ENCODE measurements at regions not wholly inside any gene's neighbourhood (a gene's known extent, or its start where the extent isn't known, plus 50 kb on each side); places are given as distances from the start of the nearest gene placed in this dataset.
"Not testable (repeated sequence)": the region's sequence is repeated elsewhere in the genome, so short reads cannot be mapped to it uniquely, and the experiment has no call there.

DNA sequence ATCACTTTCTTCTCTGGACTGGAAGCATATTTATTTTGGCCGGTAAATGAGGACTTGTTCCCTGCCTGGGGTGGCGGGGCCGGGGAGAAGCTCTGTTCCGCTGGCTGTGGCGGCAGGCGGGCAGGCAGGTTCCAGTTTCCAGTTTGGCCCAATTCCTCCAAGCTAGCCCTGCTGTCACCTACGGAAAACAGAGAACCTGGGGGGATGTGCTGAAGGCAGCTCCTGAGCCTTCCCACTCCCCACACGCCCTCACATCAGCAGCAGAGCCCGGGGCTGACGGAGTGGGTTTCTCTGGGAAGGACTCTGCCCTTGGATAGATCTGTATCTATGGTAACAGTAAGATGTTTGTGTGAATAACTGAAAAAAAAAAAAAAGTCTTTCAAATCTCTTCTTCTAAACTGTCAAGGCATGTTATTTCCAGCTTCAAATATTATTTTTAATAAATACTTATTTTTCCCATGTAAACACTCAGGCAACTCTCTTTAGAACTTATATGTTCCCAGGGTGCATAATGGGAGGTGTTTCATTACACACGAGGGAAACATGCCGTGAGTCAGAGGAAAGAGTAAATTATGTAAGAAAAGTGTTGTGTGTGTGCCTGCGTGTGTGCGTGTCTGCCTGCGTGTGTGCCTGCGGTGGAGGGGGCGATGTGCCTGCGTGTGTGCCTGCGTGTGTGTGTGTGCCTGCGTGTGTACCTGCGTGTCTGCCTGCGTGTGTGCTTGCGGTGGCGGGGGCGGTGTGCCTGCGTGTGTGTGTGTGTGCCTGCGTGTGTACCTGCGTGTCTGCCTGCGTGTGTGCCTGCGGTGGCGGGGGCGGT, 116.1 kb upstream of the ZNF516 start:
- H3K36me3 ChIP-seq (ENCODE audit: insufficient read depth, low read length), result no peaks in the 10 kb centered on the region
- no peaks in the 10 kb centered on the region for H3K4me1 ChIP-seq (ENCODE audit: insufficient read depth, low read length)
- Mint-ChIP-seq H3K36me3 (no peaks in the 10 kb centered on the region), H3K4me3 (no peak overlapping the region), H3K4me1 (no peaks in the 10 kb centered on the region), H3K27me3 (peaks cover 4 to 12% of the 10 kb centered on the region in 2 donors), H3K9me3 (no peaks in the 10 kb centered on the region), H3K27ac (peak overlapping the region in 1 of 8 donors; percentile 69)
- no peak overlapping the region for H3K27ac ChIP-seq (ENCODE audit: low read depth, low read length)
- H3K27me3 ChIP-seq (ENCODE audit: insufficient read depth, low read length, poor library complexity, severe bottlenecking), result no peaks in the 10 kb centered on the region
- no peak overlapping the region for H3K4me3 ChIP-seq (ENCODE audit: low read length)
- no peak for DNase-seq
- H3K9me3 ChIP-seq (ENCODE audit: low read length), result no peaks in the 10 kb centered on the region
- CTCF ChIA-PET, result no interaction called here
- POLR2A ChIA-PET, result no interaction called here

DNA sequence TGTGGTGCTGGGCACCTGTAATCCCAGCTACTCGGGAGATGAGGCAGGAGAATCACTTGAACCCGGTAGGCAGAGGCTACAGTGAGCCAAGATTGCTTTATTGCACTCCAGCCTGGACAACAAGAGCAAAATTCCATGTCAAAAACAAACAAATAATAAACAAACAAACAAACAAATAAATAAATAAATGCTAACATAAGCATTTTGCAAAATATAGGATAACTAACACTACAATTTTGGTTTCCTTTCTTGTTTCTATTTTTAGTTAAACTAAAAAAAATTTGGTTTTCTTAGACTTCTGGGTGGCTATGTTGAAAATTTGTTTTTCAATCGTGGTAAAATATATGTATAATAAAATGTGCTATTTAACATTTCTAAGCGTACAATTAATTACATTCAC, 115.0 kb upstream of the ZNF516 start:
- Mint-ChIP-seq H3K4me3 (no peak overlapping the region), H3K4me1 (no peaks in the 10 kb centered on the region), H3K27me3 (peaks cover 1 to 5% of the 10 kb centered on the region in 2 donors), H3K27ac (no peak overlapping the region), H3K36me3 (no peaks in the 10 kb centered on the region), H3K9me3 (no peaks in the 10 kb centered on the region)
- H3K36me3 ChIP-seq (ENCODE audit: insufficient read depth, low read length), result no peaks in the 10 kb centered on the region
- CTCF ChIA-PET, result no interaction called here
- H3K27ac ChIP-seq (ENCODE audit: low read depth, low read length), result no peak overlapping the region
- H3K27me3 ChIP-seq (ENCODE audit: insufficient read depth, low read length, poor library complexity, severe bottlenecking), result no peaks in the 10 kb centered on the region
- no peaks in the 10 kb centered on the region for H3K4me1 ChIP-seq (ENCODE audit: insufficient read depth, low read length)
- H3K9me3 ChIP-seq (ENCODE audit: low read length), result no peaks in the 10 kb centered on the region
- H3K4me3 ChIP-seq (ENCODE audit: low read length), result no peak overlapping the region
- POLR2A ChIA-PET, result no interaction called here
- no peak for DNase-seq

DNA sequence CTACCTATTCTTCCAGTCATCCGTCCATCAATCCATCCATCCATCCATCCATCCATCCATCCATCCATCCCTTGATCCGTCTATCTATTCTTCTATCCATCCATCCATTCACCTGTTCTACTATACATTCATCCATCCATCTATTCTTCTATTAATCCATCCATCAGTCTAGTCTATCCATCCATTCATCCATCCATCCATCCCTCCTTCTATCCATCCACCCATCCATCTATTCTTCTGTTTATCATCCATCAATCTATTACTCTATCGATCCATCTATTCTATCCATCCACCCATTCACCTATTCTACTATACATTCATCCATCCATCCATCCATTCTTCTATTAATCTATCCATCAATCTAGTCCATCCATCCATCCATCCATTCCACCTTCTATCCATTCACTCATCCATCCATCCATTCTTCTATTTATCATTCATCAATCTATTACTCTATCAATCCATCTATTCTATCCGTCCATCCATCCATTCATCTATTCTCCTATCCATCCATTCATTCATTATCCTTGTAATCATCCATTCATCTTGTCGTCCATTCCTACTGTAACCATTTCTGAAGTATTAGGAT, 110.4 kb upstream of the ZNF516 start:
- H3K9me3 ChIP-seq (ENCODE audit: low read length), result no peaks in the 10 kb centered on the region
- no peak overlapping the region for H3K27ac ChIP-seq (ENCODE audit: low read depth, low read length)
- Mint-ChIP-seq H3K27ac (no peak overlapping the region), H3K4me1 (no peaks in the 10 kb centered on the region), H3K27me3 (peaks cover 0 to 3% of the 10 kb centered on the region in 2 donors), H3K9me3 (no peaks in the 10 kb centered on the region), H3K36me3 (no peaks in the 10 kb centered on the region), H3K4me3 (no peak overlapping the region)
- ChIA-PET POLR2A (no interaction called here), CTCF (no interaction called here)
- H3K4me3 ChIP-seq (ENCODE audit: low read length), result no peak overlapping the region
- H3K27me3 ChIP-seq (ENCODE audit: insufficient read depth, low read length, poor library complexity, severe bottlenecking), result no peaks in the 10 kb centered on the region
- DNase-seq, result no peak
- H3K4me1 ChIP-seq (ENCODE audit: insufficient read depth, low read length), result no peaks in the 10 kb centered on the region
- no peaks in the 10 kb centered on the region for H3K36me3 ChIP-seq (ENCODE audit: insufficient read depth, low read length)

DNA sequence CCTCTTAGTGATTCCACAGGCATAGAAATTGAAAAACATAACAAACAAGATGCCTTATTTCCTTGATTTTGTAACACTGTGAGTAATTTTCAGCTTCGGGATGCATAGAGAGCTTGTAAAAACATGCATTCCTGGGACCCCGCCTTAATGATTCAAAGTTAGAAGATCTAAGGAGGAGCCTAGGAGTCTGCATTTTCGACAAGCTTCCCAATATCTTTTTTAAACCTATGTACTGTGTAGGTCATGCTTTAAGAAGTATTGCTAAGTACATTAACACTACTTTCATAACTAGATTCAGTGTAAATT, 109.8 kb upstream of the ZNF516 start:
- DNase-seq, result no peak
- H3K4me3 ChIP-seq (ENCODE audit: low read length), result no peak overlapping the region
- POLR2A ChIA-PET, result no interaction called here
- H3K36me3 ChIP-seq (ENCODE audit: insufficient read depth, low read length), result no peaks in the 10 kb centered on the region
- no peaks in the 10 kb centered on the region for H3K9me3 ChIP-seq (ENCODE audit: low read length)
- no peak overlapping the region for H3K27ac ChIP-seq (ENCODE audit: low read depth, low read length)
- no peaks in the 10 kb centered on the region for H3K27me3 ChIP-seq (ENCODE audit: insufficient read depth, low read length, poor library complexity, severe bottlenecking)
- no peaks in the 10 kb centered on the region for H3K4me1 ChIP-seq (ENCODE audit: insufficient read depth, low read length)
- Mint-ChIP-seq H3K4me3 (no peak overlapping the region), H3K27me3 (peaks cover 0 to 3% of the 10 kb centered on the region in 2 donors), H3K4me1 (no peaks in the 10 kb centered on the region), H3K9me3 (no peaks in the 10 kb centered on the region), H3K27ac (no peak overlapping the region), H3K36me3 (no peaks in the 10 kb centered on the region)
- CTCF ChIA-PET, result no interaction called here

DNA sequence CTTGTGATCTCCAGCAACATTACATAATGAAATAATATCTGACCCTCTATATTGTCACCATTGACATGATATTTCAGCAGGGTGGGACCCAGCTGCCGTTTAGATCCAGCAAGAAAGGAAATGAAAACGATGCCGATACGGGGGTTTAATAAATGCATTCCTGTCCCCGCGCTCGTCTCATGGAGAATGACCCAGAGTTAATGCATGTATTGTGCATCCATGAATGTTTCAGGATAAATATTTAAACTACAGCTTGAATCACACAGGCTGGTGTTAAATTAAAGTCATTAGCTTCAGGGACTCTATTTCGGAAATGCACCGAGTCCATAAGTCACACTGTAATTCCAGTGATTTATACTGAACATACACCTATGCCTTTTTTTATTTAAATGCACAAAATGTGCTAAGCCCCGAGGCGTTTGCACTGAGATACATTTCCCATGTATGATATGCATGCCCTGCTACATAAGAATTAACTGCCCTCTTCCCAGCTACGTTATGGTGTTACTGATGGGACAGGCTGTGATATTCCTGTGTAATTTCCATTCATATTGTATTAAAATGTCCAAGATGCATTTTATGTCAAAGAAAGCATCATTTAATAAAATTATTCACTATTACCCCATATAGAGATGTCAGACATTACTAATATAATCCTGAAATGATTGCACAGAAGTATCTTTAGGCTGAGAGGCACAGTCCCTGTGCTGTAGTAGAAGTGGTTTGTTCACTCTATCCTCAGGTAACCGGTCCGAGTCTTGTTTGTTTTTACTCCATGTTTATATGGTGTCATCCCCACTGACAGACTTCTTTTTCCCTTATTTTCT, 109.3 kb upstream of the ZNF516 start:
- Mint-ChIP-seq H3K27ac (no peak overlapping the region), H3K4me3 (no peak overlapping the region), H3K36me3 (no peaks in the 10 kb centered on the region), H3K9me3 (no peaks in the 10 kb centered on the region), H3K4me1 (no peaks in the 10 kb centered on the region), H3K27me3 (no peaks in the 10 kb centered on the region)
- Histone ChIP-seq H3K27me3 (ENCODE audit: insufficient read depth, low read length, poor library complexity, severe bottlenecking) (no peaks in the 10 kb centered on the region), H3K36me3 (ENCODE audit: insufficient read depth, low read length) (no peaks in the 10 kb centered on the region), H3K9me3 (ENCODE audit: low read length) (no peaks in the 10 kb centered on the region), H3K4me1 (ENCODE audit: insufficient read depth, low read length) (no peaks in the 10 kb centered on the region), H3K27ac (ENCODE audit: low read depth, low read length) (no peak overlapping the region), H3K4me3 (ENCODE audit: low read length) (no peak overlapping the region)
- CTCF ChIA-PET, result no interaction called here
- POLR2A ChIA-PET, result no interaction called here
- no peak for DNase-seq

DNA sequence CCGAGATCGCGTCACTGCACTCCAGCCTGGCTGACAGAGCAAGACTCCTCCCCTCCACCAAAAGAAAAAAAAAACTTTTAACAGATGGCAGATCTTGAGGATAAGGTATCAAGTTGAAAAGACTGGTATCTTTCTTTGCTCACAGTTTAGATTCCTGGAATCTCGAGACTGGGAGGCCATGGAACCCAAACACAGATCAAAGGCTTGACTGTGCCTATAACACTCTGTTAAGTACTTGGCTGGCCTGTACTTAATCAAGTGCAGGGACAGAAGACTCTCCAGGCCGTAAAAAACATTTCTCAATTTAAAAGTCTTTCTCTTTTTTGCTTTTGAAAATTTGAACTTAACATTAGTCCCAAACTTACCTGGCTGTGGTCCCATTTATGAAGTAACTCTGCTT, 107.1 kb upstream of the ZNF516 start:
- no peaks in the 10 kb centered on the region for H3K27me3 ChIP-seq (ENCODE audit: insufficient read depth, low read length, poor library complexity, severe bottlenecking)
- H3K9me3 ChIP-seq (ENCODE audit: low read length), result no peaks in the 10 kb centered on the region
- no peaks in the 10 kb centered on the region for H3K4me1 ChIP-seq (ENCODE audit: insufficient read depth, low read length)
- H3K27me3 Mint-ChIP-seq, result peaks cover 0 to 3% of the 10 kb centered on the region in 2 donors
- no peak overlapping the region for H3K27ac Mint-ChIP-seq
- H3K9me3 Mint-ChIP-seq, result no peaks in the 10 kb centered on the region
- H3K4me3 ChIP-seq (ENCODE audit: low read length), result no peak overlapping the region
- no peaks in the 10 kb centered on the region for H3K36me3 Mint-ChIP-seq
- H3K36me3 ChIP-seq (ENCODE audit: insufficient read depth, low read length), result no peaks in the 10 kb centered on the region
- H3K4me1 Mint-ChIP-seq, result peaks cover 0 to 5% (median 3%) of the 10 kb centered on the region in 3 donors
- no peak for DNase-seq
- ChIA-PET CTCF (no interaction called here), POLR2A (no interaction called here)
- no peak overlapping the region for H3K27ac ChIP-seq (ENCODE audit: low read depth, low read length)
- H3K4me3 Mint-ChIP-seq, result no peak overlapping the region

DNA sequence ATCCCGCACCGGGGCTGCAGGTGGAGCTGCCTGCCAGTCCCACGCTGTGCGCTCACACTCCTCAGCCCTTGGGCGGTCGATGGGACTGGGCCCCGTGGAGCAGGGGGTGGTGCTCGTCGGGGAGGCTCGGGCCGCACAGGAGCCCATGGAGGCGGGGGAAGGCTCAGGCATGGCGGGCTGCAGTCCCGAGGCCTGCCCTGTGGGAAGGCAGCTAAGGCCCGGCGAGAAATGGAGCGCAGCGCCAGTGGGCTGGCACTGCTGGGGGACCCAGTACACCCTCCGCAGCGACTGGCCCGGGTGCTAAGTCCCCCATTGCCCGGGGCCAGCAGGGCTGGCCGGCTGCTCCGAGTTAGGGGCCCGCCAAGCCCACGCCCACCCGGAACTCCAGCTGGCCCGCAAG, 105.0 kb upstream of the ZNF516 start:
- H3K4me1 Mint-ChIP-seq; H3K4me3 Mint-ChIP-seq; CTCF ChIA-PET; DNase-seq; H3K9me3 ChIP-seq (ENCODE audit: low read length); H3K36me3 ChIP-seq (ENCODE audit: insufficient read depth, low read length); POLR2A ChIA-PET; H3K4me3 ChIP-seq (ENCODE audit: low read length); H3K27me3 ChIP-seq (ENCODE audit: insufficient read depth, low read length, poor library complexity, severe bottlenecking); H3K9me3 Mint-ChIP-seq; H3K4me1 ChIP-seq (ENCODE audit: insufficient read depth, low read length); H3K27ac Mint-ChIP-seq; H3K27me3 Mint-ChIP-seq; H3K27ac ChIP-seq (ENCODE audit: low read depth, low read length); H3K36me3 Mint-ChIP-seq: not testable (repeated sequence)

DNA sequence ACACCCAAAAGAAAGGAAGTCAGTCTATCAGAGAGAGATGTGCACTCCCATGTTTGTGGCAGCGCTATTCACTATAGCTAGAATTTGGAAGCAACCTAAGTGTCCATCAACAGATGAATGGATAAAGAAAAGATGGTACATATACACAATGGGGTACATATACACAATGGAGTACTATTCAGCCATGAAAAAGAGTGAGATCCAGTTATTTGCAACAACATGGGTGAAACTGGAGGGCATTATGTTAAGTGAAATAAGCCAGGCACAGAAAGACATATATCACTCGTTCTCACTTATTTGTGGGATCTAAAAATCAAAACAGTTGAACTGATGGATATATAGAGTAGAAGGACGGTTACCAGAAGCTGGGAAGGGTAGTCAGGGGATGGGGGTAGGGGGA, 99.9 kb upstream of the ZNF516 start:
- Histone ChIP-seq H3K36me3 (ENCODE audit: insufficient read depth, low read length) (no peaks in the 10 kb centered on the region), H3K9me3 (ENCODE audit: low read length) (no peaks in the 10 kb centered on the region), H3K4me1 (ENCODE audit: insufficient read depth, low read length) (no peaks in the 10 kb centered on the region), H3K27ac (ENCODE audit: low read depth, low read length) (no peak overlapping the region), H3K27me3 (ENCODE audit: insufficient read depth, low read length, poor library complexity, severe bottlenecking) (no peaks in the 10 kb centered on the region), H3K4me3 (ENCODE audit: low read length) (no peak overlapping the region)
- Mint-ChIP-seq H3K27ac (no peak overlapping the region), H3K27me3 (peaks cover 18 to 39% of the 10 kb centered on the region in 2 donors), H3K4me1 (peaks cover 0 to 5% (median 3%) of the 10 kb centered on the region in 3 donors), H3K36me3 (no peaks in the 10 kb centered on the region), H3K9me3 (no peaks in the 10 kb centered on the region), H3K4me3 (no peak overlapping the region)
- ChIA-PET CTCF (no interaction called here), POLR2A (no interaction called here)
- DNase-seq, result no peak
